ENCODE measurements at regions not wholly inside any gene's neighbourhood (a gene's known extent, or its start where the extent isn't known, plus 50 kb on each side); places are given as distances from the start of the nearest gene placed in this dataset.
"Not testable (repeated sequence)": the region's sequence is repeated elsewhere in the genome, so short reads cannot be mapped to it uniquely, and the experiment has no call there.

- DNase-seq (ENCODE audit: low read depth): no peak
Observed at GRCh38 chr1:185540295-185540694, 193.9 kb upstream of the HMCN1 start.

GRCh38 chr1:185539277-185539943 is 194.8 kb upstream of the HMCN1 start:
- peak; percentile 19 for DNase-seq (ENCODE audit: low read depth)

DNA sequence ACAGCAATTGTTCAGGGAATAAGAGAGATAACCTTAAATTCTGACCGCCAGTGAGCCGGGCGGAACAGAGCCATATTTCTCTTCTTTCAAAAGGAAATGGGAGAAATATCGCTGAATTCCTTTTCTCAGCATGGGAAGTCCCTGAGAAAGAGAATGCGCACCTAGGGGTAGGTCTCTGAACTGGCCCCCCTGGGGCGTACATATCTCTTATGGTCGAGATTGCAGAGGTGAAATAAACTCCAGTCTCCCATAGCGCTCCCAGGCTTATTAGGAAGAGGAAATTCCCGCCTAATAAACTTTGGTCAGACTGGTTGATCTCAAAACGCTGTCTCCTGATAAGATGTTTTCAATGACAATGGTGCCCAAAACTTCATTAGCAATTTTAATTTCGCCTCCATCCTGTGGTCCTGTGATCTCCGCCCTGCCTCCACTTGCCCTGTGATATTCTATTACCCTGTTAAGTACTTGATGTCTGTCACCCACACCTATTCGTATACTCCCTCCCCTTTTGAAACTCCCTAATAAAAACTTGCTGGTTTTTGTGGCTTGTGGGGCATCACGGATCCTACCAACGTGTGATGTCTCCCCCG is 195.8 kb upstream of the HMCN1 start:
- not testable (repeated sequence) for DNase-seq (ENCODE audit: low read depth)

DNA sequence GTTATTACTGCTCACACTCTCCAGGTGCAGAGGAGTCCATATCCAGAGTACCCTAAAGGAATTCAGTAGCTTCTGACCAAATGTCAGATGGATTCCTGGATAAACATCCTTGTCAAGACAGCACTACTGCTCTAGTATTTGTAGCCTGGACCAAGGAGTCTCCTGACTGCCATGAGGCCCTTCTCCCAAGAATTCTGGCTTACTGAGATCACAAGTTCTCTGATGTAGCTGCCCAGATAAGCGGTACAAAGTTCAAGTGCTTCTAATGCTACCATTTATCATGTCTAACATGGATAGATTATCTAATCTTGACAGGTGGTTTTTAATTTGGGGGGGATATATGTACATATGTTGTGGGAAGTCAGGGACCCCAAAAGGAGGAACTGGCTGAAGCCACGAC is 196.6 kb upstream of the HMCN1 start:
- no peak for DNase-seq (ENCODE audit: low read depth)

DNA sequence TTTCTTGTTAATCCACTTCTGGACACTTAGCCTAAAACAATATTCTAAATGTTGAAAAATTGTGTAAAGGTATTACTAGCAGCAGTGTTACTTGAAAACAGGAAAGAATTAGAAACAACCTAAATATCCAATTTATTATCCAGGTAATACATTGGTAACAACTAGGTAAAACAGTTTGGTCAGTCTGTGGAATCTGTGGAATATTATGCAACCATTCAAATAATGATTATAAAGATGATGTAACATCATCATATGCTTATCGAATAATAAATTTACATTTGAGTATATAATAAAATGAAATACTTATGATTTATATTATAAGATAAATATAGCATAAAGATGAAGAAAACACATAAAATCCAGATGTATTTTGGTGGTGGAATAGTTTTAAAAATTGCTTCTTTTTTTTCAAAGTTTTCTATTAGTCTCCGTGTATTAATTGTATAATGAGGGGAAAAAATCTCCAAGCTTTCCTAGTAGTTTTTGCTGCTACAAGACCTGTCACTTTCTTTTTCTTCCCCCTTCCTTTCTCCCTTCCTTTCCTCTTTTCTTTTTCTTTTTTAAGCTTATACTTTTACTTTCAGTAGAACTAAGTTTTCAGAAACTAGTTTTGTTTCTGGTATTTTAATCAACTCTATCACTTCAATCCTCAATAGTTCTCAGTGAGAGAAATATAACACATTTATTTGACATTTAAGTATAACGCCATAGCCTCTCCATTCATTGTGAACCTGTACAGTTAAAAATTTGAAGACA is 197.8 kb upstream of the HMCN1 start:
- DNase-seq (ENCODE audit: low read depth): no peak

GRCh38 chr1:185535621-185536020 is 198.6 kb upstream of the HMCN1 start:
- no peak for DNase-seq (ENCODE audit: low read depth)

GRCh38 chr1:185534801-185535200 is 199.4 kb upstream of the HMCN1 start:
- no peak for DNase-seq (ENCODE audit: low read depth)

GRCh38 chr1:185533596-185533995 is 200.6 kb upstream of the HMCN1 start:
- no peak for DNase-seq (ENCODE audit: low read depth)

GRCh38 chr1:185532856-185533255 is 201.3 kb upstream of the HMCN1 start:
- no peak for DNase-seq (ENCODE audit: low read depth)

- no peak for DNase-seq (ENCODE audit: low read depth)
Observed at GRCh38 chr1:185531838-185532237, 202.4 kb upstream of the HMCN1 start.

- DNase-seq (ENCODE audit: low read depth): no peak
Observed at GRCh38 chr1:185530215-185530614, 204.0 kb upstream of the HMCN1 start.

DNA sequence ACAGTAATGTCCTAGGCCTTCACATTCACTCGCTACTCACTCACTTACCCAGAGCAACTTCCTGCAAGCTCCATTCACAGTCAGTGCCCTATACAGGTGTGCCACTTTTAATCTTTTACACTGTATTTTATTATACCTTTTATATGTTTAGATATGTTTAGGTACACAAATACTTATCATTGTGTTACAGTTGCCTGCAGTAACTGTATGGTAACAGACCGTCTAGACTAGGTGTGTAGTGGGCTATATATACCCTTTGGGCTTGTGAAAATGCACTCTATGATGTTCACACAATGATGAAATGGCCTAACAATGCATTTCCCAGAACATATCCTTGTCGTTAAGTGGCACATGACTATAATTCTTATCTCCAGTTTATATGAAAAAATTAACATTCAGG is 204.5 kb upstream of the HMCN1 start:
- no peak for DNase-seq (ENCODE audit: low read depth)

DNA sequence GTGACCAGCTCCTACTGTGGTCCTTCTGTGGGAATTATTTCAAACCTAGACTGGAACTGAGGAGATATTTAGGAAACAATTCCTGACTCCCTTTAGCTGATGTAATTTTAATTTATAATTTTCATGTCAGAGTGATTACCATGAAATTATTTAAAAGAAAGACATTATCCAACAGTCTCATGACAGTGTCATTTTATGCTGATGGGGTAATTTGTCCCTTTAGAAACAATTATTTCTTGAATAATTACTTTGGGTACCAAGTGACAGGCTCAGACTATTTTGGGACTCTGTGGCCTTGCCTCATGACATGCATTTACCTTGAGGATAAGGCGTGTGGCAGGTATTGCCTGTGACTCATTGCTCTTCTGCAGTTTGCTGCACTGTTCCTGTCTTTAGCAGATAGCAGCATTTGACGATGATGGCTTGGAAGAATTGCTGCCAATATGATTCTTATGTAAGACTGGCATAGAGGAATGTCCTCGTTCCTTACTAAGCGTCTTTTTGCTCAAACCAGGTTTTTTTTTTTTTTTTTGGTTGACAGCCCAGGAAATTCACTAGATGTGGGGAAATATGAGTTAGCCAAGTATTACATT is 206.0 kb upstream of the HMCN1 start:
- DNase-seq (ENCODE audit: low read depth): no peak

GRCh38 chr1:185526344-185527307 is 207.6 kb upstream of the HMCN1 start:
- DNase-seq (ENCODE audit: low read depth): no peak

GRCh38 chr1:185520188-185520920 is 203.3 kb upstream of the IVNS1ABP start:
- peak; percentile 65 for DNase-seq (ENCODE audit: low read depth)

DNA sequence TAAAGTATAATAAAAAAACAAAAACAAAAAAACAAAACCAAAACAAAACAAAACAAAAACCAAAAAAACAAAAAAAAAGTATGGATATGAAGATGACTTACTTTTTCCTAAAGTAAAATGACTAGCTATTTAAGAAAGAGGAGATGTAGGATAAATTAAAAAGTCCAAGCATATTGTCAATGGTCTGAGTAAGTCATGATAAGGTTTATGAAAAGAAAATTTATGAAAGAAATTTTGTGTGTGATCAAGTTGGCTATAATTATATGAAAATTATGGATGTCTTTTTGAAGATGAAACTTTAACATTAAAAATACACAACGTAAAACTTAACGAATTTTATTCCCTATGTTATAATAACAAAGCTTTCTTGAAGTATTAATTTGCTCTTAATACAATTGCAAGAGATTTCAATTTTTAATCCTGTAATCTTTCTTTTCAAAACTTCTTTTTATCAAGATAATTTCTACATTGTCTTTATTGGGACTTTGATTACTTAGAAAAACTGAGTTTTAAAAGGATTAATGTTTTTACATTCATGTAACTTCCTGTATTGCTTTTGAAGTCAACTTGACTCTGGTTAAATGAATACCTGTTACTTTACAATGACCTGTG is 200.9 kb upstream of the IVNS1ABP start:
- DNase-seq (ENCODE audit: low read depth): peak; percentile 29

DNA sequence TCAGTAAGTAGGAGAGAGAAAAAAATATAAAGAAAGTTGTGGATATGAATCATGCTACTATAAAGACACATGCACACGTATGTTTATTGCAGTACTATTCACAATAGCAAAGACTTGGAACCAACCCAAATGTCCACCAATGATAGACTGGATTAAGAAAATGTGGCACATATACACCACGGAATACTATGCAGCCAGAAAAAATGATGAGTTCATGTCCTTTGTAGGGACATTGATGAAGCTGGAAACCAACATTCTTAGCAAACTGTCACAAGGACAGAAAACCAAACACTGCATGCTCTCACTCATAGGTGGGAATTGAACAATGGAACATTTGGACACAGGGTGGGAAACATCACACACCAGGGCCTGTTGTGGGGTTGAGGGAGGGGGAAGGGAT is 200.3 kb upstream of the IVNS1ABP start:
- not testable (repeated sequence) for DNase-seq (ENCODE audit: low read depth)

DNA sequence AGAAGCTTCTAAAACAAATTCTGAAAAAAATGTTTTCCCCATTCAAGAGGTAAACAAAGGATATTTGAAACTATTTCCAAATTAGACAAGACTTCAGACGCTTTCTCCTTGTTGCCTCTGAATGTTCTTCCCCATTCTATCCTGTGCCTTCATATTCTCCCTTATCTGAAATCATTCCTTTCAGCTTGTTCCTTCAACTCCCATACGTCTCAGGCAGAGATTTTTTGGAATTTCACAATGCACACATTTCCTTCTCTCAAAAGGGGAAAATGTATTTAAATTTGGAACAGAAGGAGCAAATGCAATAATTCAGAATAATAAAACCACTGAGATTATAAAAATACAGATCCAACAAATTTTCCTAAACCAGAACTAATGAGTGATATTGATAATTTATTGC is 198.7 kb upstream of the IVNS1ABP start:
- DNase-seq (ENCODE audit: low read depth): no peak

- DNase-seq (ENCODE audit: low read depth): no peak
Observed at GRCh38 chr1:185514311-185514710, 197.3 kb upstream of the IVNS1ABP start.

DNA sequence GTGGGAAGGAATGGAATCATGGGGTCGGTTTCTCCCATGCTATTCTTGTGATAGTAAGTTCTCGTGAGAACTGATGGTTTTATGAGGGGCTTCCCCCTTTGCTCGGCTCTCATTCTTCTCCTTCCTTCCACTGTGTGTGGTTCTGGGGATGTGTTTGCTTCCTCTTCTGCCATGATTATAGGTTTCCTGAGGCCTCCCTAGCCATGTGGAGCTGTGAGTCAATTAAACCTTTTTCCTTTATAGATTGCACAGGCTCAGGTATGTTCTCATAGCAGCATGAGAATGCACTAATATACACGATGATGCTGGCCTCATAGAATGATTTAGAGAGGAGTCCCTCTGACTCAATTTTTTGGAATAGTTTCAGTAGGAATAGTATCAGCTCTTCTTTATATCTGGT is 195.4 kb upstream of the IVNS1ABP start:
- no peak for DNase-seq (ENCODE audit: low read depth)

DNA sequence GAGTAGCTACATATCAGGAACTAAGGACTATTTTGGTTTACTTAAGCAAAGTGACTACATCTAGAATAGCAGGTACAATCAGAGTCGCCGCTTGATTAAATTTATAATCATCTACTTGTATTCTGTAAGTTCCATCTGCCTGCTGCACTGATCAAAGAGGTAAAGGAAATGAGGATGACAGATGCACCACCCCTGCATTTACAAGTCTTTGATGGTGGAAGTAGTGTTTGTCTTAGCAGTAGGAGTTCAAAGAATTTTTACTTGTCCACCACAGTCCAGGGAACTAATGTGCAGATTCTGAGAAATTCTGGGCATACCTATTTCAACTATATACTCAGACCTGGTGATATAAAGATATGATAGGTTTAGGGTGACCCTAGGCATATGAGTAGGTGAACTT is 184.1 kb upstream of the IVNS1ABP start:
- no peak for DNase-seq (ENCODE audit: low read depth)
